ENCODE measurements at regions not wholly inside any gene's neighbourhood (a gene's known extent, or its start where the extent isn't known, plus 50 kb on each side); places are given as distances from the start of the nearest gene placed in this dataset.

DNA sequence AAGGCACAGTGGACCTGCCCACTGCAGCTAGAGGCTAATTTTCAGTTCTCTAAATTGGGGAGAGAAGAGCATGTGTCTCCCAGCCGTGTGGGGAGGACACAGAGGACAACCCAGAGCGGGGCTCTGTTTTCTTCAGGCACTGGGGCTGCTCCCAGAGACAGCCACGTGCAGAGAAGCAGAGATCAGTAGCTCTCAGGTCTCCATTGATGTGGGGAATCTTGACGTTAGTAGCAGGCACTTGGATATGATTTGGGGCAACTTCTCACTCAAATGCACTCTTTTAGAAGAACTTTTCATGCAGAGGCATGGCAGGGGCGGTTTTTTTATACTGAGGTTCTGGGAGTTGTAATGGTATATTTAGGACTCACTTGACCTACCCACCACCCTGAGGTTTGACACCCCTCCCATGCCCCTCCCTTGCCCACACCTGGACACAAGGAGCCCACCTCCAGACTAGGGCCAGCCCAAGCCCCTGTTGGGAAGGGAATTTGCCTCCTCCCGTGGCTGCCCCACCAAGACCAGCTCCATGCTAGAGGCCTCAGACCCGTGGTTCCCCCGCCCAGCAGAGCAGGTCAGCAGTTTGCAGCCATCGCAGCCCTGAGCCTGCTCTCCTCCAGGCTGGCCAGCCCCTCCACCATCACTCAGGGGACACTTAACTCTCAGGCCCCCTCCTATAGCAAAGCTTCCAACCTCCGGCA, 94.2 kb upstream of the RTL6 start:
- DNase-seq (ENCODE audit: low read depth, low spot score), result no peak

GRCh38 chr22:44591146-44591790, 93.2 kb upstream of the RTL6 start:
- no peak for DNase-seq (ENCODE audit: low read depth, low spot score)

DNA sequence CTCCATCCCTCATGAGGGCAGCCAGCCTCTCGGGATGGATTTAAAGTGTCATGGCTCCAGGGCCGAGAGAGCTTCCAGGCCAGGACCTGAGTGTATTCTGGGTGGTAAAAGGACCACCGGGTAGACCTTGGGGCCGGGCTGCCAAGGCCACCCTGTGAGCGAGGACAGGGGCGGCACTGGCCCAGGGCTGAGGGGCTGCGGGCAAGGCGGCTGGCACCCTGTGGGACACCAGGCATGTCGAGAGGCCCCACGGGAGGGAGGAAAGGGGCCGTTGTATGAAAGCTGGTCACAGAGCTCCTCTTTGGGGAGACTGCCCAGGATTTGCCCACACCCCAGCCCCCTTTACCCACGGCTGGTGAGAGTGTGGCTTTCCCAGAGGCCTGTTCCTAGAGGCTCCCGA, 92.3 kb upstream of the RTL6 start:
- no peak for DNase-seq (ENCODE audit: low read depth, low spot score)

GRCh38 chr22:44589831-44590230, 91.8 kb upstream of the RTL6 start:
- DNase-seq (ENCODE audit: low read depth, low spot score), result no peak

- DNase-seq (ENCODE audit: low read depth, low spot score), result no peak
These were observed 90.3 kb upstream of the RTL6 start for GRCh38 chr22:44588348-44588747.

DNA sequence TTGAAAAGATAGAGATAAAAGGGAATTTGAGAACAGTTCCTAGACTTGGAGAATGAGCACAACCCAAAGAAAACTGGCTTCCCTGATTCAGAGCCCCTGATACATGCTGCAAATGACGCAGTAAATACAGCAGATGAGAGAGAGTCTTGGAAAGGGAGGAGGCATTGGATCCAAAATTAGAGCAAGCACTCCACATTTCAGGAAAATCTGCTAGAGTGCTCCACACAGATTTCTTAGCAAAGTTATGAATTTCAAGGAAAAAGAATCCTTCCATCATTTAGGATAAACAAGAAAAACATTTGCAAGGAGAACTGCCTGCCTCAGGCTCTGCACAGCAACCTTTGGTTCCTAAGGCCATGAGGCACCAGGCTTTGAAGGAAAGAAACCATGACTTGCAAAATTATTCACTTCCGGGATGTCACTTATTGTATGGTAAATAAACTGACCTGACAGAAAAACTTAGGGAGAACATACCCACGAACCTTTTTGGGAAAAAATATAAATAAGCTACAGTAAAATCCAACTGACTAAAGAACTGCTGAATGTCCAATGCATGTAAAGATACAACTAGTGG, 89.8 kb upstream of the RTL6 start:
- DNase-seq (ENCODE audit: low read depth, low spot score), result no peak

DNA sequence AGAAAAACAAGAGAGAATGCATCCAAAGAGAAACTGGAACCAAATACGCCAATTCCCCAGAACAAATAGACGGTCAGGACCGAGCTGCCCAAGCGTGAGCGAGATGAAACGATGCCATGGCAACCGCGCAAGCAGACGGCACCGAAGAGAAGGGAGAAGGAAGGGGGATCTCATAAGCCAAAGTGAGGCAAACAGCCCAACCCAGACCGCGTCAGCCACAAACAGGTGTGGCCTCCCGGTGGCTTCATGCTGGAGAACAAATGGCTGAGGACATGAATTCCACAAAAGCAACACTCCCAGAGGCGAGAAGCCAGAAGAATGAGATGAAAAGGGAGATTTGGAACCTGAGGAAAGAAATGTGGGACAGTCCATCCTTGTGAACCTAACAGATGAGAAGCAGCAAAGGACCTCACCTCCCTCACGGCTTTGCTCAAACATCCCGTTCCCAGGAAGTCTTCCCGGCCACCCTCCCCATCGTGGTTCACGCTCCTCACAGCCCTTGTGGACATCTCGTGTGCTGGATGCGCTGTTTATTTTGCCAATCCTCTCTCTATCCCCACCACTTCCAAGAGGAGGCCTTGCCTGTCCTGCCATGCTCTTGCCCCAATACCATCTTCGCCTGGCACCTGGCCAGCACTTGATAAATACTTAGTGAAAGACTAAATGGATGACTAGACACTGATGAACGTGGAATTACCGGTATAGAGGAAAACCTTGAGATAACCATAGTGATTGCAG, 89.1 kb upstream of the RTL6 start:
- no peak for DNase-seq (ENCODE audit: low read depth, low spot score)

- DNase-seq (ENCODE audit: low read depth, low spot score), result no peak
These were observed 88.4 kb upstream of the RTL6 start for GRCh38 chr22:44586351-44586990.

GRCh38 chr22:44585559-44586350, 87.7 kb upstream of the RTL6 start:
- no peak for DNase-seq (ENCODE audit: low read depth, low spot score)

DNA sequence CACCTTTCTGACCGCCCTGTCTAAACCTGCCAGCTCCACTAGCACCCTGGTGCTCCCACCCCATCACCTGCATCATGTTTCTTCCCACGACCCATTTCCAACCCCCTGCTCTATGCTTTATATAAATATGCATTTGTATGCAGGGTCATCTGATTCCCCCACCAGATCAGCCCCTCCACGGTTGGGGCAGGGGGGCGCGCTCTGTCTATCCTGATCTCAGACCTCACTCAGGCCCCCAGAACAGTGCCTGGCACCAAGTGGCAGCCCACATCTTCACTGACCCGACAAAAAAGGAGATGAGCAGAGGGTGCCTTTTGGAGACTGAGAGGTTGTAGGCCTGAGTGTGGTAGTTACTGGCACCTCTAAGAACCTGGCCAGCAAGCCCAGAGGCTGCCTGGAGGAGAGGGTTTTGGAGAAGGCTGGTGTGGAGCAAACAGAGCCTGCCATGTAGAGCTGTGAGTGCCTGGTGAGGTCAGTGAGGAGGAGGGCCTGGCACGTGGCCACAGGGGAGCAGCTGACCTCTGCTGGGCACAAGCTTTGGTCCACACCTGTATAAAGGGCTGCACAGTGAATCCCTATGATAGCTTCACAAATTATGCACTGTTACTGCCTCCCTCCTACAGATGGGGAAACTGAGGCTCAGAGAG, 86.3 kb upstream of the RTL6 start:
- no peak for DNase-seq (ENCODE audit: low read depth, low spot score)

DNA sequence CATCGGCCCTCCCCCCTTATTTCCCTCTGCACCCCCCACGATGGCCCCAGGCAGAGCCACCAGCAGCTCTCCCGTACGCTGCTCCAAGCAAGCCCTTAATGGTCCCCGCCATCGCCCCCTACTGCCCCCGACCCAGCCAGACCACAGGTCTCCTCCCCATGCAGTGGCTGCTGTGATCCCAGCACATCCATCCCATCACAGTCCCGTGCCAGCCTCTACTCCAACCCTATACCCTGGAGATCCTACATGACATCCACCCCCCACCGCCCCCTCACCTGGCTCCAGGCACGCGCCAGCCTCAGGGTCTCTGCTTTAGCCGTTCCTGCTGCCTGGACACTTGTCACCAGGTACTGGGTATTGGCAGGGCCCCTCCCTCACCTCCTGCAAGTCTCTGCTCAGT, 85.8 kb upstream of the RTL6 start:
- no peak for DNase-seq (ENCODE audit: low read depth, low spot score)

- DNase-seq (ENCODE audit: low read depth, low spot score), result no peak
These were observed 85.2 kb upstream of the RTL6 start for GRCh38 chr22:44583061-44583760.

DNA sequence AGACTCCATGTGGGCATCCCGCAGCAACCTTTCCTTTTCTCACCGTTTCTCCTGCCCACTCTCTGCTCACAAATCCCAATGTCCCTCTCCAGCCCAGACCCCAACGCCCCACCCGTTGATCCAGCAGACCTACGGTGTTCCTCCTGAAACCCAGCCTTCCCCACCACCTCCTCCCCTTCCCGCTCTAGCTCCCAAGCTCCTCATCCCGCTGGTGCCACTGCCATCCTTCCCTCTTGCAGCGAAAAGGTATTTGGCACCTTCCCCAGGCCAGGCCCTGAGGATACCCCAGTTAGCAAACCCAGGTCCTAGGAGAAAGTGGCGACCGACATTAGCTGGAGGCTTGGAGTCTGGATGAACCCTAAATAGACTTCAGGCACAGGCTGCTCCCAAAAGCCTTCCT, 84.0 kb upstream of the RTL6 start:
- DNase-seq (ENCODE audit: low read depth, low spot score), result no peak

GRCh38 chr22:44581096-44581435, 83.0 kb upstream of the RTL6 start:
- DNase-seq (ENCODE audit: low read depth, low spot score), result no peak

DNA sequence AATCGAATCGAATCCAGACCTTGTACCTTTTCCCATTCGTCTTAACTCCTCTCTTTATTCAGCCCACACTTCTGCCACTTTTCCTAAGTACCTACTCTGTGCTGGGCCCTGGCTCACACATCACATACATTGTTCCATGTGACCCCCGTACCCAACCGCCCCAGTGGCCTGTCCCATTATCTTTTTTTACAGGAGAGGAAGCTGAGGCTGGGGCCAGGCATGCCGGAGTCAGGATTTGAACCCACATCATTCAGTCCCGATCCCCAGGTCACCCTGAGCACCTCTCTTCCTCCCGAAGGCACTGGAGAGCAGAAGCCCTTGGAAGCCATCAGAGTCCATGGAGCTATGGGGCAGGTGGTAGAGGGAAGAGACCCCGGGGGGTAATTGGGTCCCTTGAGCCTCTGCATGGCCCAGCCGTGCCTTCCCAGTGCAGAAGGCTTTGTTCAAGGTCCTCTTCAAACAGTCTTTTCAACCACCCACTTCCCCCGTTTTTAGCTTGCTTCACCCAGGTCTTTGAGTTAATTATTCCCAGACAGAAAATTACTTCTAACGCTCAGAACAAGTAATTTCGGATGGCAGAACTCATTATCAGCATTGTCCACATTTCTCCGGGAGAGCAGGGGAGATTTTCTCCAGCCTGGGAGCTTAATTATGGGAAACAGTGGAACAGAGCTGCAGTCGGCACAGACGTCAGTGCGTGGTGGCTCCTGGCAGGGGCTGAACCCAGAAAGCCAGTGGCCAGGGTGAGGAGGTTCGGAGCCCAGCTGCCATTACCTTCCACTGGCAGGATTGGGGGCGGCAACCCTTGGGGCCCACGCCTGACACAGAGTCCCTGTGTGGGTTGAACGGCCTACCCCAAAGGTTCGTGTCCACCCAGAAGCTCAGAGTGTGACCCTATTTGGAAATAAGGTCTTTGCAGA, 82.4 kb upstream of the RTL6 start:
- no peak for DNase-seq (ENCODE audit: low read depth, low spot score)

GRCh38 chr22:44578516-44579230, 80.6 kb upstream of the RTL6 start:
- no peak for DNase-seq (ENCODE audit: low read depth, low spot score)

- DNase-seq (ENCODE audit: low read depth, low spot score), result no peak
These were observed 80.1 kb upstream of the RTL6 start for GRCh38 chr22:44578110-44578457.

- DNase-seq (ENCODE audit: low read depth, low spot score), result no peak
These were observed 79.5 kb upstream of the RTL6 start for GRCh38 chr22:44577391-44578109.
